ENCODE measurements at regions not wholly inside any gene's neighbourhood (a gene's known extent, or its start where the extent isn't known, plus 50 kb on each side); places are given as distances from the start of the nearest gene placed in this dataset.

DNA sequence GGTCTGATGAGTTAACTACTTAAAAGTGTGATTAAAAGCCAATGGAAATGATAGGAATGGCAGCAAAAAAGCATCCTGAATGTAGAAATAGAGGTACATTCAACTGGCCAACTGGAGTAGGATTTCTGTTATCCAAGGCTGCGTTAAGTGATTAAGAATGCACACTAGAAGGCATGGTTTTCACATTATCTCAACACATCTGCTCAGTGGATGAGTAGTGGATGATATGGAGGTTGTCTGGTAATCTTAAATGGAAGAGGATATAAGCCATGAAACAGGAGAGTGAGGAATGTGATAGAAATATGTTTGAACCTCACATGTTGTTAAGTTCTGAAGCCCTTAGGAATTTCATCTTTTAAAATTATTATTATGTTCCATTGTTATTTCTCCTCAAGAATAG, 839.9 kb downstream of the USP25 start:
- DNase-seq (no peak), ATAC-seq (no peak)
- intact Hi-C loops (cut with micrococcal nuclease), result no loop called here

DNA sequence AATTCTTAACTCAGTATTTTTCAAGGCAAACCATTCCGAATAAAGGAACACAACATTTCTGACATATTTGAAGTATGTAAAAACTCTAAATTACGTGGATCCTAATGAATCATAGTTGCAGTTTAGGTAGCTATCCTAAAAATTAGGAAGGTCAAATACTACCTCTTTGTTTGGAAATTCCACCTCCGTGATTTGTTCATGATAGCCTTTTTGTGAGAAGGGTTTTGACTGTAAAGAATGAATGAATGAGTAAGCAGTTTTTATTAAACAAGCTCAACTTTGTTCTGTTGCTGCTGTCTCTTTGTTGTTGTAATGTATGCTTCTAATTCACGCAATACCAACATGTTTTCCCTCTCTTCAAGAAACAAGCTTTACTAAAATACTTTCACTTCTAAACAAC, 840.4 kb downstream of the USP25 start:
- ATAC-seq (no peak), DNase-seq (no peak)
- intact Hi-C loops (cut with micrococcal nuclease), result no loop called here

DNA sequence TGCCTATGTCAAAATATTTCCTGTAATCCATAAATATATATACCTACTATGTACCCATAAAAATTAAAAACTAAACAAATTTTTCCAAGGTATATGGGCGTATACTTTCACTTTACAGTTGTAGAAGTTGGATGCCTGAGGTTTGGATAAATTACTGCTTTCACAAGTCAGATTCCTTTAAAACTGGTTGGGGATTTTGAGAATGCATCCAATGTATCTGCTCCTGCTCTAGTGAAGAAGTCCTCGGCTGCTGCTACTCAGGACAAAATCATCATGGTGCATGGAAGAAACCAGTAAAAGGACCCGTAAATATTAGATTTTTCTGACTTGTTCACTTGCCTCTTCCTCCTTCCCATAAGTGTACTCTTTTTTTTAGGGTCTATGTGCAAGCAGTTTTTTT, 841.1 kb downstream of the USP25 start:
- no peak for DNase-seq
- ATAC-seq, result no peak
- intact Hi-C loops (cut with micrococcal nuclease), result no loop called here

DNA sequence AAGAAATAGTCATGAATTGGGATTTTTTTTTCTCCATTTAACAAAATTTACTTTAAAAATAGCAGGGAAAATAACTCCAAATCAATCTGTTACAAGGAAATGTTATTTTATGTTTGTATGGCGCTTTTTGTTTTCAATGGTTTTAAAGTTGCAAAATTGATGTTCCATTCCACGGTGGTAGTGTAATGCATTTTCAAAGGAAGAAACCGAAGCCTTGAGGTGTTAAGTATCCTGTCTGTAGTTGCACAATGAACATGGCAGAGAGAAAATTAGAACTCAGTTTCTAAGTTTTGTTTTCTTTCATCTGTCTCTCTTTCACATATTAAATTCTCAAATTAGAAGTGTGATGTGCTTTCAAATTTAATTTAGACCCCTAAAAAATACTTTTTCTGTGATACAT, 841.8 kb downstream of the USP25 start:
- ATAC-seq (no peak), DNase-seq (no peak)
- intact Hi-C loops (cut with micrococcal nuclease), result no loop called here

DNA sequence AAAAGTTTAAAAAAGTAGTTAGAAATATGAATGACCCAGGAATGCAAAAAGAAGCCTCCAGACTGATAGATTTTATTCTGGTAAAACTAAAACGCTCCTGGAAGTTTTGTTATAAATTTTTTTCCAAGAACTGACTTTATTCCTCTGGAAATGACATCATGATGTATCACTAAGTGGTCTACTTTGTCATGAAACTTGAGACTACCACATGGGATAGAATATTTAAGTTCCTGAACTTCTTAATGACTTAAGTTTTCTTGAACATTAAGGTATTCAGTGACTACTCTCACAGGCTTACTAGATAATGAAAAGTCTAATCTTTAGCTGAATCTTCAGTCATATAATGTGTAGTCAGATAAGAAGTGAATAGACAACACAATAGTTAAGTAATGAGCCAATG, 842.2 kb downstream of the USP25 start:
- intact Hi-C loops (cut with micrococcal nuclease), result no loop called here
- no peak for DNase-seq
- ATAC-seq, result no peak

DNA sequence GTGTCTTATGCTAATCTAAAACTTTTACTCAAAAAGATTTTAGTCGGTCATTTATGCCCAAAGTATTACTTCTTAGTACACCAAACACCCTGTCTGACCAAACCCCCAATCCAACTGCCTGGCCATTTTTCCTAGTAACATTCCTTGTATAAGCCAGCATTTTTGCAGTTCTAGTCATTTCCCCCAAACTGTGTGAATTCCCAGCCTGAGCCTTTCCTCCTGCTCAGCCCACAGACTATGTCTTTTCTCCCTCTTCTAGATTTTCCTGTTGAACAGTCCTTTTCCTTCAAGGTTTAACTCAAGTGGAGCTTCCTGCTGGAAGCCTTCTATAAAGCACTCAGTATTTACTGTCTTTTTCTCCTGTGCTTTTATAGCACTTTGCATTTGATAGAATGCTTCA, 843.8 kb downstream of the USP25 start:
- intact Hi-C loops (cut with micrococcal nuclease), result no loop called here
- DNase-seq (no peak), ATAC-seq (no peak)

DNA sequence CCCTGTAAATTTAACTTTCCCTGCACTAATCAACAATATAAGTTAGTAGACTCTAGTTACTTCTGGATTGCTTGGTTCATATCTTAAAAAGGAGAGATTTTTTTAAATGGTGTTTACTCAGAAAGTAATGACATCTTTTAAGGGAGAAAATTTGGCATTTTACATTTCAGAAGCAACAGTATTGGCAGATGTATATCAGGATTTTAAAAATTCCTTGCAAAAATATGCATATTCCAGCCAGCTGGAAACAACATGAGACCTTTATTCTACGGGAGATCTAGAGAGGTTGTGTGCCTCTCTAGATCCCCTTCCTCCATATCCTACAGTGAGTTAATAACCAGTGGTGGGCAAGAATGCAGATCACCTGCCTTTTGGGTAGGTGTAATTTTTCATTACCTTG, 848.2 kb downstream of the USP25 start:
- intact Hi-C loops (cut with micrococcal nuclease), result no loop called here
- no peak for DNase-seq
- ATAC-seq, result no peak

DNA sequence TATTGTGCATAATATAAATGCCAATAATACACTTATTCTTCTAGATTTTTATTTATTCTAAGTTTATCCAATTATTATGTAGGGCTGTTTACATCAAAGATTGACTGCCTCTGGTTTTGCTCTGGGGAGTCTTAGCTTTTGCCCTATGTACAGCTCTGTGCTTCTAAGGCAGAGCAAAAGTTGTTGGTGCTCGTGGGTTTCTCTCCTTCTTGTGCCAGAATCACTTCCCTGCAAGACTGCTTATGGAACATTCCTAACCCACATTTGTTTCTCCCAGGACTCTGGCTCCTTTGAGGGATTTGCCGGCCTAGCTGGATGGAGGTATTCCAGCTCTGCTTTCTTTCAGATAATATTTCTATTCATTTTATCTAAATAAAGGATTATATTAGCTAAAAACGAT, 849.1 kb downstream of the USP25 start:
- DNase-seq (no peak), ATAC-seq (peak; percentile 51)
- intact Hi-C loops (cut with micrococcal nuclease), result no loop called here

DNA sequence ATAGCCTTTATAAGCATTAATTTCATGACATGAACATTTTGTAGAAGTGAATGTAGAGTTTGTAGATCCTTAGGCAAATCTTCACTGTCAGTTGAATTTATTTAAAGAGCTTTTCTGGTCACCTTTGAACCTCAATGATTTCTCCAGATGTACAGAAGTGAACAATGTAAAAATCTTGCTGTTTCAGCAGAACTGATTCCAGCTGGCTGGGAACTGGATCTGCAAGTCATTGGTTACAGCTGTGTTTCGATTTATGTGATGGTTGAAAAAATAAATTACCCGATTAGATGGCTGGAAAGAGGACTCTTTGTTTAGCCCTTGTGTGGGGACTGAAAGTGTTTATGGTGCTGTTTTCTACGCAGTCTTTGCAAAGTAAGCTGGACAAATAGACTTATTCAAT, 849.8 kb downstream of the USP25 start:
- DNase-seq, result no peak
- intact Hi-C loops (cut with micrococcal nuclease), result no loop called here
- ATAC-seq, result peak; percentile 62

DNA sequence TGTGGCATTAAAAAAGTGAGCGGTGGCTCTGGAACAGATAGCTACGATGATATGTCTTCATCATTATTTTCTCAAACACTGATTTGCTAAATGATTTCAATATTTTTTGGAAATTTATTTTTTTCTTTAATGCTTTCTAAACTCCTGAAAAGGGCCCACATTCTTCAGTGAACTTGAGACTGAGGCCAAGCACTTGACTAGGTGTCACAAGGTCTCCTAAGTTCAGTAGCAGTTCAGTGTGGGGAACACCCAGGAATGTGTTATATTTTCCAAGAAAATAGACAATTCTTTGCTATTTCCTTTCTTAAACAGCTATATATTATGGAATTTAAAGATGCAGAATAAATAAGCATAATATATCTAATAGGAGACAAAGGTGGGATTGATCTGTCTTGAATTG, 850.9 kb downstream of the USP25 start:
- ATAC-seq (peak; percentile 39), DNase-seq (no peak)
- intact Hi-C loops (cut with micrococcal nuclease), result no loop called here

DNA sequence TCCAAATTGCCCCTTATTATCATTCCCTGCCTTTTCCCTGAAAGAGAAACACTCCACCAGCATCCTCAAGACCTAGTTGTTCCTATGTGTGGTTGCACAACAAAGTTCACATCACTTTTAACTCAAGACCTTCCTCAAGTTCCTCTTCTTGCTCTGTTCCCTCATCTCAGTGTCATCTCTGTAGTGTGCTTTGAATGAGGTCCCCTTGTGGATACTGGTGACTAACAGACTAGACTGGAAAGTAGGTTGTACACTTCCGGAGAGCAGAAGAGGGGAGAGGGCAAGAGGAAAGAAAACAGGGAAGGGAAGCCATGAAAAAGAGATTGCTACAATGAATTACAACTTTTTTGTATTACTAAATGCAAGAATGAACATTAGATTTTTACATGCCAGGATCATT, 853.8 kb downstream of the USP25 start:
- intact Hi-C loops (cut with micrococcal nuclease), result no loop called here
- ATAC-seq (no peak), DNase-seq (no peak)

DNA sequence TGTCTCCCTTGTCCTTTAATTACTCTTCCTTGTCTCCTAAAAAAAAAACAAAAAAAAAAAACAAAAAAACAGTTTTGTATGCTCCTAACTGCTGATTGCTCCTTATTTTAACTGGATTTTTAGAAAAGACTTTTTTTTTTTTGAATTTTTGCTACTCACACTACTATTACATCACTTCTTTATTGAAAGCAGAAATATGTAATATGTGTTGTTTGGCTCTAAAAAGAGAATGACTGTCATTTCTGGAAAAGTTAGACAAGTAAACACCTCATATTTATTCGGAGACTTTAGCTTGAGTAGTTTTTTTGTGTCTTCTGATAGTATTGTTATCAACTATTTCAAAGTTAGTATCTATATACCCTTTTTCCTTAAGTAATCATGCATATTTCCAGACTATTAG, 855.0 kb downstream of the USP25 start:
- no peak for DNase-seq
- no peak for ATAC-seq
- intact Hi-C loops (cut with micrococcal nuclease), result no loop called here

DNA sequence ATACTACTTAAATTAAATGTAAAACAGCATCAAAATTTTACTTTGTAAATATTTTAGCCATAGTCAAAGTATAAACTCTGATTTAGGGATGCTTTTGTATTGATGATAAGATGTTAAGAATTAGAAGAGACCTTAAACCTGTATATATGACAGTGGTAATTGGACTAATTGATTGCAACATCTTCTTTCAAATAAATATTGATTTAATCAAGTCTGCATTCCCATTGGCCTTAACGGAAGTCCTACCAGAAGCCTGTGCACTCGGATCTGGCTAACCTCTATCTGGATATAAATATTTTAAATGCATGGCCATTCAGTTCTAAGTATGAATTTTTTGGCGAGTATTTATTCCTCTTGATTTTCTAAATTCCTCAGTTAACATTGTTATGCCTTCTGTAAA, 856.1 kb downstream of the USP25 start:
- intact Hi-C loops (cut with micrococcal nuclease), result no loop called here
- DNase-seq (no peak), ATAC-seq (no peak)

DNA sequence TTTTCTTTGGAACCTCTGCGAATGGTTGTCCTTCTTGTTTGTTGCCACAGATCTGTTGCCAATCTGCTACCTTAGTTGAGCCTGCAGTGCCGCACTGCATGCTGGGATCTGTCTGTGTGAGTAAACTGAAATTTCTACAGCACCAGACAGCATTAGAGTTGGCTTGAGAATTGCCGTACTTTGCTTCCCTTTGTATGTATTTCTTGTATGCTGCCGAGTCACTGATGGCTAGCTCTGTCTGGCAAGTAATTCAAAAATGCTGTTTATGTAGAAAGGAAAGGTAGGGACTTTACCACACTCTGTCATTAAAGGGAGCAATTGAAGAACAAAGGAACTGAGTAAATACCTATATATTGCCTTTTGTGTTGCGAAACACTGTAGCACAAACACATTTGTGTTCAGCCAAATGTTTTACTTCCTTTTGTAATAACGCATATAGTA, 857.4 kb downstream of the USP25 start:
- DNase-seq (peak; percentile 69), ATAC-seq (peak; percentile 76)
- intact Hi-C loops (cut with micrococcal nuclease), result no loop called here

DNA sequence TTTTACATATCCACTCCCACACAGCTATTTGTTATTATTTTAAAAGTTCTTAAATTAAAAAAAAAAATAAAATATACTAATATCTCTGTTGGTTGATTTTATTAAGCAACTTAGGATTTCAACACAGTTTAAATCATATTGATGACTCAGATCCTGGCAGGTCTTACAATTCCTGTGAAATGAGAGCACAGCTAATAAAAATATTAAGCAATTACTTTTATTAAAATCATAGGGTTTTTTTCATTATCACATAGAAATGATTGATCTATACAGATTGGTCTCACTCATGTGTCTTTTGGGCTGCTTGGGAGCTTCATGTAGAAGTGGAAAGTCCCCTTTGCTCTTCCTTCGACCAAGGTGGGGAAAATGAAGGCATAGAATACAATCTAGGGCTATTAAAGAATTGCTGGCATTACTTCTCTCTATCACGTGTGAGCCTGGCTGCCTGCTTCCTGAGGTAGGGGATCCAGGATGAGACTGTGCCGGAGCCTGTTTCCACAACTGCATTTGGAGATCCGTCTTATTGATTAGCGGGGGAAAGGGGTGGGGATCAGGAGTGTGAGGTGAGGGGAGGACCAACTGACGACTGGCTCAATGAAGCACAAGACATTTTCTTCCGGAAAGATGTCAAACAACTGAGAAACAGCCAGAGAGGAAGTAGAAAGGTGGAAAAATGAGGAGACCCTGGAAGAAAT, 858.0 kb downstream of the USP25 start:
- peak; percentile 53 for ATAC-seq
- intact Hi-C loops (cut with micrococcal nuclease), result no loop called here
- DNase-seq, result no peak

DNA sequence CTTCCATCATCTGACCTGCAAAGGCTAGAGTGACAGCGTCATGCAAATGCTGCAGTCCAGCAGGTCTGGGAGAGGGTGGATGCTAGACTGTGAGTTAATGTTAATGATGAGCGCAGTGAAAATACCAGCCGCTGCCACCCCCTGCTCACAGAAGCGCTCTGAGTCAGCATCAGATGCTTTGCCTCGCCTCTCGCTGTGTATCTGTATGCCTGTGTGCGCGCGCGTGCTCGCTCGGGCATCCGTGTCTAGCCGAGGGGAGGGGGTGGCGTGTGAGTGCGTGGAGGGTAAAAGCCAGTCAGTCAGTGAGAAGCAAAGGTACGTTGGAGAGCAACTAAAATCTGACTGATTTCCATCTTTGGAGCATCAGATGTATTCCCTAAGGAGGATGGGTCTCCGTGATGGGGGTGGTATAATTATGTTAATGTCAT, 858.7 kb downstream of the USP25 start:
- peak; percentile 89 for ATAC-seq
- DNase-seq, result peak; percentile 67
- intact Hi-C loops (cut with micrococcal nuclease), result no loop called here

DNA sequence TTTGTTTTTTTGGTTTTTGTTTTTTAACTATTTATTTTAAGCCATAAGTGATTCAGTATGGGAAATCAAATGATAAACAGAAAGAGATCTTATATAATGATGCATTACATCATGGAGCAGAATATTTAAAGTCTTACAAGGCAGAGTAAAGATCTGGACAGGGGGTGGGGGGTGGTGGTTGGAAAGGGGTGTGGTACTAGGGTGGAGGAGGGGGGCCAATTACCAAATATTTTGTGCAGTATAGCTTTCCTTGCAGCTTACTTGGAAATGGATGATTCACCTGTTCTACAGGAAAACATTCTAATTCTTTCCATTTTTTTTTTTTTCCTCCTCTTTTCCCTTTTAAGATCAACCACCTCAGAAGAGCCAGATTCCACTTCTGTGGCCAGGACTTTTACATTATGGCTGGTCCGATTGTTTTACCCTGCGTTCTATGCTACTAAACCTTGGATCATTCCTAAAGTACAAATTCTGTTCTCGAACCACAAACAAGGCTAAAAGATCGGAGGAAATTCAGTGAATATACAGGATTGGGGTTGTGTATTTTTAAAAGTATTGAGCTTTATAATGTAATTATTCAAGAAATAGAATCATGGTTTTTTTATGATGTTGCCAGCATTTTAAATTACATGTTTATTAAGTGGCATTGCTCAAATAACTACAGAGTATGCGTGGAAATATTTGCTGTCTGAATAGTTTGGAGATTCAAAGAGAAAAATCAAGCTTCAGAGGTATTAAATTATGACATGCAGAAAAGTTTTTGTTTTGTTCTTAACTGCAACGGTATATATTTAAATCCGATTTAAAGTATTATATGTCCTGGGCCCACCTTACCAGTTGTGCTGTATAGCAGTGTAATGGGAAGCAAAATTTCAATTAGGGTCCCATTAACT, 859.5 kb downstream of the USP25 start:
- no peak for DNase-seq
- no peak for ATAC-seq

DNA sequence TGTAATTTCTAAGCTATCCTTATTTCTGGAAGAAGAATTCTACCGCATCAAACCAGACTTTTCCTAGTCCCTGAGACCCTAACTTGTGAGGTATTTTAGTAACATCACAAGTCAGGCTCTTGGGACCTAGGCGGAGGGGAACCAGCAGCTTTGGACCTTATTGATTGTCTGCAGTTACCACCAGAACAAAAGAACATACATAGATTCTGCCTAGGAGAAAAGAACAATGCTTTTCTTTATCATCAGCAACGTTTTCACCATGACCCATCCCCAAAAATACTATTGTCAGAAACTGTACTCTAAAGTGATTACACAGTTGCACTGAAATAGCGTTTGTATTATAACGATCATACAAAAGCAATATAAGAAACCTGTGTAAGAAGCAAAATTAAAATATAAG, 860.4 kb downstream of the USP25 start:
- ATAC-seq, result no peak
- DNase-seq, result no peak
- intact Hi-C loops (cut with micrococcal nuclease), result no loop called here

More for the DNA sequence above, 859.5 kb downstream of the USP25 start:
- intact Hi-C loops (cut with micrococcal nuclease), result no loop called here

DNA sequence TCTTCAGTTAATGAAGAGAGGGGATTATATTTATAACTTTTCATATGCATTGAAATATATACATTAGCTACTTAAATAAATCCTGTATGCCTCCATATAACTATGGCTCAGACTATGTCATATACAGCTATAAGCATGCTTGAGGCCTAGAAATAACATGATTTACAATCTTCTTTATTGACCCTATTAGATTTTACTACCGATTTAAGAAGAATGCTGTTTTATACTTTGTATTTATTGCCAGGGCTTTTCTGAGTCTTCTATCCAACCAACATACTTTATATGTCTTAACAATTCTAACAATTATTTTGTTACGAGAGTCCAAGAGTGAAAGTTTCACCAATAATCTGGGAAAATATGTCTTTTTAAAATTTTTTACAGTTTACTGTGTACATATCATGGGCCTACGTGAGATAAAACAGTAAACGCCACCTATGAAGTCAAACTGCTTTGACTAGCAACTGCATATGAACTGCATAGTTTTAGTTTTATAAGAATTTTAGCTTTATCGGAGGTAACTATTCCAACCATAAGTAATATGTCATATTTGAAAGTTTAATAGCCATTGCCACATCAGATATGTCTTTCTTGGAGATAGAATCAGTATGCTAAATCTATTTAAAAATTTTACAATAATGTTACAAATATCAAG, 861.0 kb downstream of the USP25 start:
- ATAC-seq, result no peak
- no peak for DNase-seq
- intact Hi-C loops (cut with micrococcal nuclease), result no loop called here

DNA sequence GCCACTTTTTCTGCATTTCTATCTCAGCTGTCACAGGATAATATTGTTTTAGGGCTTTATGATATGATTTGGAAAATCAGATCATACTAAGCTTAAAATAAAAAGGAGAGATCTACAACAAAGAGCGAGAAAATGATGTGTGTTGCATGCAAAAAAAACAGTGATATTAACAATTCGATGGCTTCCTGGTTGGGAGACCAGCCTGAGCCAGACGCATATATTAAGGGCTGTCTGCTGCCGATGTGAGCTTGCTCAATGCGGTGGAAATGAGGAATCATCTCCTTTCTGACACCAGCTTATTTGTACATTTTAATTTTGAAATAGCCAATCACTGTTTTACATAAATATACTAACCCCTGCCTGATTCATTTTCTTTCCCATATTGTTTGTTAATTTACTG, 862.6 kb downstream of the USP25 start:
- DNase-seq (no peak), ATAC-seq (no peak)
- intact Hi-C loops (cut with micrococcal nuclease), result no loop called here

All from left ventricle myocardium superior (tissue), 1 donor.